SK-N-SH treated with all-trans-retinoic acid at 6 μM for 48 hours (cell line): ENCODE measurements at regions not wholly inside any gene's neighbourhood (a gene's known extent, or its start where the extent isn't known, plus 50 kb on each side); places are given as distances from the start of the nearest gene placed in this dataset.

Source experiments
- ARNTL ChIP-seq: fragments of 450-650 bp; formaldehyde crosslinking; IDR thresholded peaks from 2 replicates; pipeline ENCODE4 v1.5.0; 2020; ENCODE audit warnings: low read depth, mild to moderate bottlenecking, moderate library complexity, borderline replicate concordance
- CSDC2 ChIP-seq: fragments of 250-450 bp; sonication (Bioruptor Pico); IDR thresholded peaks from 2 replicates; pipeline ENCODE4 v1.5.0; 2020; ENCODE audit warnings: mild to moderate bottlenecking, moderate library complexity
- GLIS3 ChIP-seq: fragments of 250-450 bp; sonication (Bioruptor Pico); IDR thresholded peaks from 2 replicates; pipeline ENCODE4 v1.5.0; 2020; ENCODE audit warnings: mild to moderate bottlenecking, moderate library complexity
- ISL1 ChIP-seq: fragments of 250-450 bp; sonication (Bioruptor Pico); IDR thresholded peaks from 2 replicates; pipeline ENCODE4 v2.1.2; 2022; ENCODE audit warnings: mild to moderate bottlenecking, moderate library complexity
- PPARA ChIP-seq: fragments of 250-450 bp; sonication (Bioruptor Pico); IDR thresholded peaks from 2 replicates; pipeline ENCODE4 v1.5.0; 2020; ENCODE audit warnings: mild to moderate bottlenecking, borderline replicate concordance
- ZFP30 ChIP-seq: fragments of 450-650 bp; formaldehyde crosslinking; IDR thresholded peaks from 2 replicates; pipeline ENCODE4 v1.5.0; 2022; ENCODE audit warnings: mild to moderate bottlenecking, moderate library complexity
- ZNF565 ChIP-seq: fragments of 450-650 bp; formaldehyde crosslinking; conservative IDR thresholded peaks from 2 replicates; pipeline ENCODE4 v1.5.0; 2020; ENCODE audit warnings: low read depth, mild to moderate bottlenecking, moderate library complexity

- TF ChIP-seq PPARA (CRISPR knock-in tag) (no peak), ZNF565 (CRISPR knock-in tag) (no peak), ARNTL (CRISPR knock-in tag) (no peak), ISL1 (CRISPR knock-in tag) (no peak), GLIS3 (no peak), CSDC2 (CRISPR knock-in tag) (no peak), ZFP30 (CRISPR knock-in tag) (no peak)
Observed at GRCh38 chr7:136324073-136324704, 347.0 kb upstream of the MTPN start.
